Prostate gland (tissue), 2 donors: ENCODE measurements at regions not wholly inside any gene's neighbourhood (a gene's known extent, or its start where the extent isn't known, plus 50 kb on each side); places are given as distances from the start of the nearest gene placed in this dataset.

Source experiments
- DNase-seq: peaks from one replicate; pipeline ENCODE4 v3.0.0-alpha.2; 2019; ENCODE audit warnings: low spot score
- H3K27ac ChIP-seq, 2 donors: fragments of 200-600 bp; sonication (generic); 2 replicates each; pipeline ENCODE4 v1.5.1; 2017 to 2019
- H3K27me3 ChIP-seq: fragments of 200-600 bp; sonication (generic); replicated peaks from 2 replicates; pipeline ENCODE4 v1.5.1; 2019; ENCODE audit not compliant: insufficient read depth
- H3K36me3 ChIP-seq, 2 donors: fragments of 200-600 bp; sonication (generic); 1 replicate in 1 of 2; 2 replicates in 1 of 2; pipeline versions ENCODE4 v1.5.1 to v1.8.1; 2017 to 2019
- H3K4me1 ChIP-seq: fragments of 200-600 bp; sonication (generic); replicated peaks from 2 replicates; pipeline ENCODE4 v1.5.1; 2019
- H3K4me3 ChIP-seq, 2 donors: fragments of 200-600 bp; sonication (generic); 2 replicates each; pipeline ENCODE4 v1.5.1; 2017 to 2019
- H3K9me3 ChIP-seq: fragments of 200-600 bp; sonication (generic); 2 replicates; pipeline ENCODE4 v1.5.1; 2017
- CTCF ChIP-seq, 4 experiments: fragments of 200-600 bp in 2 of 4; fragments of 450-650 bp in 2 of 4; sonication (generic) in 2 of 4; IDR thresholded peaks; 1 replicate in 3 of 4; 2 replicates in 1 of 4; pipeline ENCODE4 v1.5.1; 2016 to 2019; ENCODE audit warnings: antibody characterized with exemption in 4 of 4, mild to moderate bottlenecking in 2 of 4, moderate library complexity in 2 of 4
- POLR2A ChIP-seq: fragments of 450-650 bp; IDR thresholded peaks from one replicate; pipeline ENCODE4 v1.6.1; 2016; ENCODE audit warnings: antibody characterized with exemption, mild to moderate bottlenecking
- POLR2AphosphoS5 ChIP-seq: sonication (generic); formaldehyde crosslinking; IDR thresholded peaks from one replicate; pipeline ENCODE4 v1.6.1; 2017; ENCODE audit warnings: antibody characterized with exemption
- WGBS: methylation state at CpG from one replicate; pipeline ENCODE4 v1.1.5; 2018; 5-methylcytosine and 5-hydroxymethylcytosine counted together
- intact Hi-C: fragments of 100-400 bp; cut with DNase I; formaldehyde crosslinking; loops from one replicate; pipeline ENCODE4 v1.14.2; 2022

- no peaks in the 10 kb centered on the region for H3K4me1 ChIP-seq
- 91% methylated on average over 2 of the region's 2 CpGs for WGBS
- no peaks in the 10 kb centered on the region for H3K9me3 ChIP-seq
- TF ChIP-seq CTCF (IDR thresholded peaks at IDR 0.05) (no peak), POLR2AphosphoS5 (no peak), POLR2A (no peak)
- H3K27me3 ChIP-seq: no peaks in the 10 kb centered on the region
- H3K4me3 ChIP-seq: no peak overlapping the region
- intact Hi-C loops: no loop called here
- no peaks in the 10 kb centered on the region for H3K36me3 ChIP-seq
- DNase-seq: no peak
- H3K27ac ChIP-seq: no peak overlapping the region
These were observed 1548.1 kb upstream of the LRRTM1 start for GRCh38 chr2:81852651-81853050.

- Histone ChIP-seq H3K27me3 (no peaks in the 10 kb centered on the region), H3K4me3 (no peak overlapping the region), H3K36me3 (no peaks in the 10 kb centered on the region), H3K4me1 (no peaks in the 10 kb centered on the region), H3K27ac (no peak overlapping the region), H3K9me3 (no peaks in the 10 kb centered on the region)
- WGBS: 54% methylated on average over 2 of the region's 2 CpGs
- intact Hi-C loops: no loop called here
- no peak for DNase-seq
- TF ChIP-seq CTCF (IDR thresholded peaks at IDR 0.05): no peak
- TF ChIP-seq POLR2AphosphoS5: no peak
- TF ChIP-seq POLR2A: no peak
These were observed 1535.2 kb upstream of the LRRTM1 start for GRCh38 chr2:81839780-81840179.

- Histone ChIP-seq H3K36me3 (no peaks in the 10 kb centered on the region), H3K4me3 (no peak overlapping the region), H3K27me3 (no peaks in the 10 kb centered on the region), H3K4me1 (no peaks in the 10 kb centered on the region), H3K9me3 (no peaks in the 10 kb centered on the region), H3K27ac (no peak overlapping the region)
- no peak for DNase-seq
- TF ChIP-seq POLR2A: no peak
- no peak for TF ChIP-seq CTCF (IDR thresholded peaks at IDR 0.05)
- TF ChIP-seq POLR2AphosphoS5: no peak
- 91% methylated on average over 2 of the region's 2 CpGs for WGBS
- intact Hi-C loops: no loop called here
These were observed 1530.9 kb upstream of the LRRTM1 start for GRCh38 chr2:81835321-81836000.

- H3K27me3 ChIP-seq: no peaks in the 10 kb centered on the region
- intact Hi-C loops: no loop called here
- TF ChIP-seq POLR2AphosphoS5 (no peak), POLR2A (no peak), CTCF (IDR thresholded peaks at IDR 0.05) (no peak)
- no peaks in the 10 kb centered on the region for H3K9me3 ChIP-seq
- no peak overlapping the region for H3K27ac ChIP-seq
- DNase-seq: no peak
- 92% methylated on average over 3 of the region's 3 CpGs for WGBS
- no peaks in the 10 kb centered on the region for H3K36me3 ChIP-seq
- H3K4me1 ChIP-seq: no peaks in the 10 kb centered on the region
- no peak overlapping the region for H3K4me3 ChIP-seq
These were observed 1482.3 kb upstream of the LRRTM1 start for GRCh38 chr2:81786811-81787210.

- Histone ChIP-seq H3K36me3 (no peaks in the 10 kb centered on the region), H3K27ac (no peak overlapping the region), H3K9me3 (no peaks in the 10 kb centered on the region), H3K4me3 (no peak overlapping the region), H3K4me1 (no peaks in the 10 kb centered on the region), H3K27me3 (no peaks in the 10 kb centered on the region)
- no peak for TF ChIP-seq CTCF (IDR thresholded peaks at IDR 0.05)
- TF ChIP-seq POLR2A: no peak
- no peak for TF ChIP-seq POLR2AphosphoS5
- WGBS: 70% methylated on average over 5 of the region's 5 CpGs
- no peak for DNase-seq
- intact Hi-C loops: no loop called here
These were observed 1462.8 kb upstream of the LRRTM1 start for GRCh38 chr2:81767187-81767912.
